GM18951 (cell line): ENCODE measurements at regions not wholly inside any gene's neighbourhood (a gene's known extent, or its start where the extent isn't known, plus 50 kb on each side); places are given as distances from the start of the nearest gene placed in this dataset.

Source experiments
- POLR2A ChIP-seq: IDR thresholded peaks from 4 replicates; pipeline ENCODE4 v1.6.1; 2011; ENCODE audit warnings: mild to moderate bottlenecking; ENCODE audit not compliant: insufficient read length, insufficient read depth; ENCODE audit errors: extremely low read depth
- in situ Hi-C: fragments of 300-500 bp; cut with MboI; formaldehyde crosslinking; loops from one replicate; pipeline ENCODE4 v1.12.0; 2022; ENCODE audit warnings: low sequenced_read_pairs, mixed read lengths, inconsistent platforms; ENCODE audit not compliant: unreplicated experiment

- in situ Hi-C loops: no loop called here
- no peak for TF ChIP-seq POLR2A
These were observed 391.4 kb upstream of the CITED2 start for GRCh38 chr6:139765825-139766285.

- TF ChIP-seq POLR2A: no peak
- in situ Hi-C loops: no loop called here
These were observed 390.1 kb upstream of the CITED2 start for GRCh38 chr6:139764498-139764986.

GRCh38 chr6:139763468-139764210, 389.2 kb upstream of the CITED2 start:
- in situ Hi-C loops: no loop called here
- TF ChIP-seq POLR2A: no peak

- in situ Hi-C loops: no loop called here
- TF ChIP-seq POLR2A: no peak
These were observed 388.2 kb upstream of the CITED2 start for GRCh38 chr6:139762587-139763031.

GRCh38 chr6:139760128-139760527, 385.7 kb upstream of the CITED2 start:
- in situ Hi-C loops: no loop called here

GRCh38 chr6:139759086-139759485, 384.6 kb upstream of the CITED2 start:
- TF ChIP-seq POLR2A: no peak
- in situ Hi-C loops: no loop called here

More at GRCh38 chr6:139760128-139760527, 385.7 kb upstream of the CITED2 start:
- no peak for TF ChIP-seq POLR2A

GRCh38 chr6:139758209-139758611, 383.8 kb upstream of the CITED2 start:
- in situ Hi-C loops: no loop called here
- TF ChIP-seq POLR2A: no peak

- no peak for TF ChIP-seq POLR2A
- in situ Hi-C loops: no loop called here
These were observed 383.3 kb upstream of the CITED2 start for GRCh38 chr6:139757784-139758183.

- in situ Hi-C loops: no loop called here
- TF ChIP-seq POLR2A: no peak
These were observed 381.9 kb upstream of the CITED2 start for GRCh38 chr6:139756381-139756780.

- in situ Hi-C loops: no loop called here
These were observed 380.7 kb upstream of the CITED2 start for GRCh38 chr6:139754898-139755775.

GRCh38 chr6:139753198-139753861, 378.9 kb upstream of the CITED2 start:
- in situ Hi-C loops: no loop called here
- TF ChIP-seq POLR2A: no peak

More at GRCh38 chr6:139754898-139755775, 380.7 kb upstream of the CITED2 start:
- TF ChIP-seq POLR2A: no peak

- TF ChIP-seq POLR2A: no peak
- in situ Hi-C loops: no loop called here
These were observed 377.6 kb upstream of the CITED2 start for GRCh38 chr6:139752086-139752485.

GRCh38 chr6:139751179-139751578, 376.7 kb upstream of the CITED2 start:
- in situ Hi-C loops: no loop called here
- no peak for TF ChIP-seq POLR2A

- in situ Hi-C loops: no loop called here
- no peak for TF ChIP-seq POLR2A
These were observed 374.1 kb upstream of the CITED2 start for GRCh38 chr6:139748353-139749146.
